Ishikawa (cell line): ENCODE measurements at regions not wholly inside any gene's neighbourhood (a gene's known extent, or its start where the extent isn't known, plus 50 kb on each side); places are given as distances from the start of the nearest gene placed in this dataset.

ENCODE experiments used
- CEBPB ChIP-seq: IDR thresholded peaks from 2 replicates; pipeline ENCODE4 v1.6.1; 2012
- CREB1 ChIP-seq: IDR thresholded peaks from 2 replicates; pipeline ENCODE4 v1.6.1; 2012; ENCODE audit warnings: low read depth
- EGR1 ChIP-seq: IDR thresholded peaks from 2 replicates; pipeline ENCODE4 v1.6.1; 2012
- EP300 ChIP-seq: IDR thresholded peaks from 2 replicates; pipeline ENCODE4 v1.6.1; 2012; ENCODE audit warnings: borderline replicate concordance
- FOXM1 ChIP-seq: IDR thresholded peaks from 2 replicates; pipeline ENCODE4 v1.6.1; 2012; ENCODE audit warnings: low read depth, borderline replicate concordance
- MAX ChIP-seq: IDR thresholded peaks from 2 replicates; pipeline ENCODE4 v1.6.1; 2012
- NFIC ChIP-seq: IDR thresholded peaks from 2 replicates; pipeline ENCODE4 v1.6.1; 2012
- RAD21 ChIP-seq: IDR thresholded peaks from 2 replicates; pipeline ENCODE4 v1.6.1; 2012; ENCODE audit warnings: low read depth
- REST ChIP-seq: IDR thresholded peaks from 2 replicates; pipeline ENCODE4 v1.6.1; 2012; ENCODE audit warnings: low read depth, mild to moderate bottlenecking
- TAF1 ChIP-seq: IDR thresholded peaks from 2 replicates; pipeline ENCODE4 v1.6.1; 2012; ENCODE audit warnings: low read depth, mild to moderate bottlenecking
- TCF12 ChIP-seq: IDR thresholded peaks from 2 replicates; pipeline ENCODE4 v1.6.1; 2012; ENCODE audit warnings: low read depth
- TEAD4 ChIP-seq: IDR thresholded peaks from 2 replicates; pipeline ENCODE4 v1.6.1; 2012
- USF1 ChIP-seq: IDR thresholded peaks from 2 replicates; pipeline ENCODE4 v1.6.1; 2012
- YY1 ChIP-seq: IDR thresholded peaks from 2 replicates; pipeline ENCODE4 v1.6.1; 2012; ENCODE audit warnings: low read depth
- ZBTB7A ChIP-seq: IDR thresholded peaks from 2 replicates; pipeline ENCODE4 v1.6.1; 2012; ENCODE audit warnings: low read depth

GRCh38 chr7:46854958-46855473 is 726.9 kb downstream of the TNS3 start:
- TF ChIP-seq RAD21: no peak
- TF ChIP-seq FOXM1: no peak
- TF ChIP-seq NFIC: no peak
- no peak for TF ChIP-seq REST
- TF ChIP-seq EP300: no peak
- no peak for TF ChIP-seq USF1
- no peak for TF ChIP-seq CREB1
- no peak for TF ChIP-seq CEBPB
- no peak for TF ChIP-seq TAF1
- no peak for TF ChIP-seq TEAD4
- no peak for TF ChIP-seq MAX
- TF ChIP-seq ZBTB7A: no peak

GRCh38 chr7:46853451-46853850 is 728.5 kb downstream of the TNS3 start:
- TF ChIP-seq NFIC: no peak
- no peak for TF ChIP-seq TEAD4
- TF ChIP-seq FOXM1: no peak
- TF ChIP-seq YY1: no peak
- no peak for TF ChIP-seq CREB1
- TF ChIP-seq TAF1: no peak
- no peak for TF ChIP-seq ZBTB7A
- TF ChIP-seq REST: no peak
- no peak for TF ChIP-seq CEBPB
- TF ChIP-seq USF1: no peak
- TF ChIP-seq TCF12: no peak
- no peak for TF ChIP-seq MAX
- no peak for TF ChIP-seq EGR1
- no peak for TF ChIP-seq EP300
- no peak for TF ChIP-seq RAD21

- TF ChIP-seq EP300 (no peak), CEBPB (no peak), CREB1 (no peak), USF1 (no peak), NFIC (no peak), REST (no peak), YY1 (no peak), TCF12 (no peak), FOXM1 (no peak), ZBTB7A (no peak), TAF1 (no peak), RAD21 (no peak), TEAD4 (no peak), MAX (no peak), EGR1 (no peak)
Observed at GRCh38 chr7:46852795-46853194, 729.1 kb downstream of the TNS3 start.
